Fibroblast of skin of left biceps (primary cell): ENCODE measurements at regions not wholly inside any gene's neighbourhood (a gene's known extent, or its start where the extent isn't known, plus 50 kb on each side); places are given as distances from the start of the nearest gene placed in this dataset.
A peak's percentile ranks its signal among the peaks of the same experiment; 100 is the strongest.

Experiments
- DNase-seq, 2 experiments: peaks; one replicate each; pipeline ENCODE4 v3.0.0-alpha.2; 2013; ENCODE audit warnings: low read depth in 2 of 2

- no peak for DNase-seq
Observed at GRCh38 chr3:117518364-117518763, 808.8 kb downstream of the TUSC7 start.

GRCh38 chr3:117519776-117520175 lies 810.2 kb downstream of the TUSC7 start:
- DNase-seq = no peak

- DNase-seq = no peak
Observed at GRCh38 chr3:117520582-117520981, 811.0 kb downstream of the TUSC7 start.

GRCh38 chr3:117523418-117523817 lies 813.8 kb downstream of the TUSC7 start:
- DNase-seq = no peak

GRCh38 chr3:117524890-117525289 lies 815.3 kb downstream of the TUSC7 start:
- DNase-seq = peak in 1 of 2 experiments; percentile 41

GRCh38 chr3:117526470-117527079 lies 817.0 kb downstream of the TUSC7 start:
- DNase-seq = no peak

GRCh38 chr3:117527346-117527745 lies 817.8 kb downstream of the TUSC7 start:
- no peak for DNase-seq

GRCh38 chr3:117528688-117529087 lies 819.1 kb downstream of the TUSC7 start:
- no peak for DNase-seq

GRCh38 chr3:117531078-117531767 lies 821.6 kb downstream of the TUSC7 start:
- DNase-seq = no peak

GRCh38 chr3:117532268-117532667 lies 822.7 kb downstream of the TUSC7 start:
- DNase-seq = no peak

- no peak for DNase-seq
Observed at GRCh38 chr3:117534138-117534537, 824.6 kb downstream of the TUSC7 start.

GRCh38 chr3:117536006-117536405 lies 826.4 kb downstream of the TUSC7 start:
- no peak for DNase-seq

- no peak for DNase-seq
Observed at GRCh38 chr3:117537949-117538348, 828.4 kb downstream of the TUSC7 start.

GRCh38 chr3:117539729-117540128 lies 830.1 kb downstream of the TUSC7 start:
- DNase-seq = no peak

- DNase-seq = no peak
Observed at GRCh38 chr3:117540597-117540996, 831.0 kb downstream of the TUSC7 start.

GRCh38 chr3:117541721-117542120 lies 832.1 kb downstream of the TUSC7 start:
- no peak for DNase-seq

GRCh38 chr3:117543521-117543920 lies 833.9 kb downstream of the TUSC7 start:
- no peak for DNase-seq

- DNase-seq = no peak
Observed at GRCh38 chr3:117545484-117545883, 835.9 kb downstream of the TUSC7 start.

GRCh38 chr3:117547956-117548550 lies 838.5 kb downstream of the TUSC7 start:
- peak; percentile 89 to 92 for DNase-seq

- peak; percentile 21 to 32 for DNase-seq
Observed at GRCh38 chr3:117548600-117548999, 839.0 kb downstream of the TUSC7 start.

GRCh38 chr3:117549716-117550115 lies 840.1 kb downstream of the TUSC7 start:
- DNase-seq = no peak

GRCh38 chr3:117550766-117551165 lies 841.2 kb downstream of the TUSC7 start:
- no peak for DNase-seq

- no peak for DNase-seq
Observed at GRCh38 chr3:117553461-117553860, 843.9 kb downstream of the TUSC7 start.
